Thoracic aorta (tissue), 2 donors: ENCODE measurements at regions not wholly inside any gene's neighbourhood (a gene's known extent, or its start where the extent isn't known, plus 50 kb on each side); places are given as distances from the start of the nearest gene placed in this dataset.

Source experiments
- ATAC-seq: fragments of 150-250 bp; one replicate; pipeline ENCODE4 v1.8.0; 2017; ENCODE audit warnings: low read depth; ENCODE audit not compliant: insufficient number of reproducible peaks, low FRiP score
- DNase-seq: peaks from one replicate; pipeline ENCODE4 v3.0.0-alpha.2; 2020; ENCODE audit warnings: low spot score
- H3K27ac ChIP-seq, 2 donors: fragments of 200-600 bp; sonication (generic); 1 replicate in 1 of 2; 2 replicates in 1 of 2; pipeline ENCODE4 v1.5.1; 2016; ENCODE audit warnings: mild to moderate bottlenecking in 2 of 2, moderate library complexity in 2 of 2
- H3K27me3 ChIP-seq: fragments of 200-600 bp; sonication (generic); replicated peaks from 2 replicates; pipeline ENCODE4 v1.6.0; 2016; ENCODE audit warnings: mild to moderate bottlenecking; ENCODE audit not compliant: insufficient read depth
- H3K36me3 ChIP-seq: fragments of 200-600 bp; sonication (generic); one replicate; pipeline ENCODE4 v1.5.1; 2016
- H3K4me1 ChIP-seq, 2 donors: fragments of 200-600 bp; sonication (generic); 1 replicate in 1 of 2; 2 replicates in 1 of 2; pipeline versions ENCODE4 v1.5.1 to v1.6.0; 2016; ENCODE audit warnings: low read depth in 2 of 2, mild to moderate bottlenecking in 1 of 2; ENCODE audit not compliant: control insufficient read depth in 1 of 2
- H3K4me3 ChIP-seq: fragments of 200-600 bp; sonication (generic); 2 replicates; pipeline ENCODE4 v1.5.1; 2016; ENCODE audit warnings: mild to moderate bottlenecking
- H3K9me3 ChIP-seq: fragments of 200-600 bp; sonication (generic); 2 replicates; pipeline ENCODE4 v1.5.1; 2016
- TF ChIP-seq, protein P1 (sequence below): fragments of 200-600 bp; sonication (generic); IDR thresholded peaks from one replicate; pipeline ENCODE4 v1.5.1; 2019; ENCODE audit warnings: antibody characterized with exemption

DNA sequence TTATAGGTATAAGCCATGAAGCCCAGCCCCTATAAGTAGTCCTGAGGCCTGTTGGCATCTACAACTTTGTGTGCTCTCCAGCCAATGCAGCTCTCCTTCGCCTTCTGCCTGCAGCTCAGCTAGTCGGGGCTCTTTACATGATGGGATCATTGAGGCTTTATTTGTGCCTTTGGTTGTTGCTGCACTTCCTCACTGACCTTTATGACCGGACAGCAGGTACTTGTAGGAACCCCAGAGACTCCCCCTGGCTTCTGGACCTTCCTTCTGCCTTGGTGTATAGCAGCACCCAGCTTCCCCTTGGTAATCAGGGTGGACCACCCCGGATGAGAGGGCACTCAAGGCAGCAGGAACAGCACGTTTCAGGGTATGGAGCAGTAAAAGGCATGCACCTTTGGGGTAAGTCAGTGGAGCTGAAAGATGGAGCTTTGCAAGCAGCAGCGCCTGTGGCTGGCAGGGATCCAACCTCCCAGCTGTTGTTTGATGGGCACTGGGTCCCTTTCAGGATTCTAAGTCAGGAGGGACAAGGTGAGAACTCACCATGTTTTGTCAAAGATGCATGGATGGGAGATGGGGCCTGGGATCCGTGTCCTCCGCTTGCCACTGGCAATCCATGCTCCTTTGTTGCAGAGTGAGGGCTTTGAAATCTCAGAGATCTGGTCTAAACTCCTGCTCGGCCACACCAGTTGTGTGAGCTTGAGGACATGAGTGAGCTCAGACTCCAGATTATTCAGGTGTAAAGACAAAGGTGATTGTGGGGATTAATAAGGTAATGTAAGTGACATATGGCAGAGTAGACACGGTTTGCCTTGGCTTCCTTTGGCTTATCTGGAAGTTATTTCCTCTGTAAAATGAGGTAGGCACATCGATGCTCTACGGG lies 65.1 kb upstream of the KLF13 start:
- Histone ChIP-seq H3K36me3 (no peaks in the 10 kb centered on the region), H3K4me1 (peaks cover 4 to 6% of the 10 kb centered on the region in 2 donors), H3K27me3 (no peaks in the 10 kb centered on the region), H3K27ac (no peak overlapping the region), H3K9me3 (no peaks in the 10 kb centered on the region), H3K4me3 (no peak overlapping the region)
- ATAC-seq: no peak
- DNase-seq: no peak
- TF ChIP-seq, protein P1, sequence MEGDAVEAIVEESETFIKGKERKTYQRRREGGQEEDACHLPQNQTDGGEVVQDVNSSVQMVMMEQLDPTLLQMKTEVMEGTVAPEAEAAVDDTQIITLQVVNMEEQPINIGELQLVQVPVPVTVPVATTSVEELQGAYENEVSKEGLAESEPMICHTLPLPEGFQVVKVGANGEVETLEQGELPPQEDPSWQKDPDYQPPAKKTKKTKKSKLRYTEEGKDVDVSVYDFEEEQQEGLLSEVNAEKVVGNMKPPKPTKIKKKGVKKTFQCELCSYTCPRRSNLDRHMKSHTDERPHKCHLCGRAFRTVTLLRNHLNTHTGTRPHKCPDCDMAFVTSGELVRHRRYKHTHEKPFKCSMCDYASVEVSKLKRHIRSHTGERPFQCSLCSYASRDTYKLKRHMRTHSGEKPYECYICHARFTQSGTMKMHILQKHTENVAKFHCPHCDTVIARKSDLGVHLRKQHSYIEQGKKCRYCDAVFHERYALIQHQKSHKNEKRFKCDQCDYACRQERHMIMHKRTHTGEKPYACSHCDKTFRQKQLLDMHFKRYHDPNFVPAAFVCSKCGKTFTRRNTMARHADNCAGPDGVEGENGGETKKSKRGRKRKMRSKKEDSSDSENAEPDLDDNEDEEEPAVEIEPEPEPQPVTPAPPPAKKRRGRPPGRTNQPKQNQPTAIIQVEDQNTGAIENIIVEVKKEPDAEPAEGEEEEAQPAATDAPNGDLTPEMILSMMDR: no peak

DNA sequence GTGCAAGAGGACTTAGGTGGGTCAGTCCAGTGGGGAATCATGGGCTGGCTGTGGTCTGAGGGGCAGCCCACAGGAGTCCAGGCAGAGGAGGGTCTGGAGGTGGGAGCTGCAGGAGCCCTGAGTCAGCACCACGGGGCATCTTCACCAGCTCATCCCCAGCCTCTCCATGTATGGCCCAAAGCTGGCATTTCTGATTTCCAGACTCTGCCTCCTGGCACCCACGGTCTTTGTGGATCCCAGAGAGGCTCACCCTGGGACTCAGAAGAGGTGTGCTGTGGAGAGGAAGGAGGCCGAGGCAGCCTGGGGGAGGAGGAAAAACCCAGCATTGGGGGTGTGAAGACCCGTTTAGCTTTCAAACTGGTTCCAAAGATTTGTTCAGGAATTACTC lies 64.5 kb upstream of the KLF13 start:
- DNase-seq (no peak), ATAC-seq (no peak)
- Histone ChIP-seq H3K27me3 (no peaks in the 10 kb centered on the region), H3K27ac (no peak overlapping the region), H3K4me3 (no peak overlapping the region), H3K9me3 (no peaks in the 10 kb centered on the region), H3K36me3 (no peaks in the 10 kb centered on the region), H3K4me1 (peaks cover 4 to 6% of the 10 kb centered on the region in 2 donors)
- TF ChIP-seq, protein P1: no peak

DNA sequence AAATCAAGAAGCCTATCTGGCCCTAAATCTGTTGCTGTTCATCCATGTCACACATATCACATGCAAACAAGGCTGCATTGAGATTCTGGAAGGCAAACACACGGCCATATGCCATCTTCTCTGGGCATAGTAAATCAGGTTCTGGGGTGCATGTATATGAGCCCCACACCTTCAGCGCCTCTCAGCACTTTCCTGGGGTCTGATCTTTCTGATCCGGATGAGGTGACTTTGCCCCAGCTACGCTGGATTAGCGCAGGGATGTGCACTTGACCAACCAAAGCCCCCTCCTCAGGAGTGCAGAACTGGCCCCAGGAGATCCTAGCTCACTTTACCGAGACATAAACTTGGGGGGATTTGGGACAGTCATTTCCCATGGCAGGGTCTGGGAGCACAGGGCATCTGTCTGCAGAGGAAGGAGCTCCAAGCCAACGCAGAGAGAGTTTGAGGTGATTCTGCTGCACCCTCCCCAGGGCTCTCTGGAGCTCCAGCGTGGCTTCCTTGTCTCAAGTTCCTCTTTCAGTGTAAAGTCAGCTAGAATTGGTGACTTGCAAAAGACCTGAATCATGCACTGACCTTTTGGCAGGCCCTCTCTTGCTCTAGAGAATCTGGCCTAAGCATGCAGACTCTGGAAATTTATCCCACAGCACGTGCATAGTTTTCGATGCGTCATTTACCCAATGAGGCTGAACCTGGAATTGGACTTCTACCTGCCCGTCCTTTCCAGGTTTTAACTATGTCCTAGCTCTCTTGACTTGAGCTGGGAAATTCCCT lies 63.5 kb upstream of the KLF13 start:
- Histone ChIP-seq H3K4me3 (no peak overlapping the region), H3K36me3 (no peaks in the 10 kb centered on the region), H3K27me3 (no peaks in the 10 kb centered on the region), H3K27ac (peak overlapping the region in 1 of 2 donors; percentile 11), H3K4me1 (peaks cover 4 to 6% of the 10 kb centered on the region in 2 donors), H3K9me3 (no peaks in the 10 kb centered on the region)
- TF ChIP-seq, protein P1: no peak
- no peak for ATAC-seq
- DNase-seq: no peak

DNA sequence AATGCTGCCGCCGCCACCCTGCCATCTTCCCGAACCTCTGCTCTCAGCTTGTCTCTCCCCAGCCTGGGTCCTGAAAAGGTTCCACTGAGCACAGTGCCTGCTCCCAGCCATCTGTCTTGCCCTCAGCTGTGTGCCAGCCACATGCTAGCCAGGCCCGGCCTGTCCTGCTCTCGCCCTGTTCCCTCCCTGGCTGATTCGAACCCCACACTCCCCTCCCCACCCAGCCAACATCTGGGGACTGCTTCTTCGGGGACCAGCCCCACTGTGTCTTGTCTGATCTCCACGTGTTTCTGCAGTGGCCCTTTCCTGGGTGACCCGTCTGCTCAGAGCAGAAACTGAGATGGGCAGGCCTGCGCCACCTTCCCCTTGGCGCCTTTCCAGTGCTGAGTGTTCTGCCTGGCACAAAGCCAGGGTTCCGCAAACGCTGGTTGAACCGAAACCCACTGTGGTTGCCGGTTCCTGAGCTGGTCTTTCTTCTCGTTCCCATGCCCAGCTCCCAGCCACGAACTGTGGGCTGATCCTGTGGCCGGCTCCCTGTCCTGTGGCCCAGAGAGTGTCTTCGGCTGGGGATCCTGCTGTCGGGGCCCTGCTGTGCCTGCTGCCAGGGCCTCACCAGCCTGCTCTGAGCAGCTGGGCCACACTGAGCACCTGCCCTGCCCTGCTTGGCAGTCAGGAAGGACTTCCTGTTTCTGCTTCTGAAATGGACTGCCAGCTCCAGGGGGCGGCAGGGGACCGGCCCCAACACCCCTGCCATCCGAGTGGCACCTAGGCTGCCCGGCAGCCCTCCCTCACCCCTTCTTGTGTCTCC lies 62.7 kb upstream of the KLF13 start:
- Histone ChIP-seq H3K27me3 (no peaks in the 10 kb centered on the region), H3K9me3 (no peaks in the 10 kb centered on the region), H3K4me1 (peaks cover 4 to 6% of the 10 kb centered on the region in 2 donors), H3K4me3 (no peak overlapping the region), H3K27ac (peak overlapping the region in 1 of 2 donors; percentile 11), H3K36me3 (no peaks in the 10 kb centered on the region)
- TF ChIP-seq, protein P1: no peak
- DNase-seq (no peak), ATAC-seq (no peak)
